Activated CD4-positive, alpha-beta memory T cell treated with anti-CD3 and anti-CD28 coated beads, Interleukin-2, amount 10 ng/mL, durations not matched to agents 7 days and 5 days (primary cell): ENCODE measurements at regions not wholly inside any gene's neighbourhood (a gene's known extent, or its start where the extent isn't known, plus 50 kb on each side); places are given as distances from the start of the nearest gene placed in this dataset.
"Not testable (repeated sequence)": the region's sequence is repeated elsewhere in the genome, so short reads cannot be mapped to it uniquely, and the experiment has no call there.

Experiments used
- CTCF ChIA-PET: fragments of 350-600 bp; sonication (Branson Sonifier 250); formaldehyde crosslinking; loops from one replicate; lab custom pipeline; 2021; ENCODE audit warnings: antibody characterized with exemption, inconsistent platforms; lab: Charles Lee
- POLR2A ChIA-PET: fragments of 350-600 bp; sonication (Branson Sonifier 250); formaldehyde crosslinking; loops from one replicate; lab custom pipeline; 2021; ENCODE audit warnings: antibody characterized with exemption; lab: Charles Lee
- DNase-seq: peaks from one replicate; pipeline ENCODE4 v3.0.0-alpha.2; 2020
- H3K27ac Mint-ChIP-seq: one replicate; pipeline ENCODE4 v1.8.0; 2021; ENCODE audit warnings: mild to moderate bottlenecking, mixed read lengths
- H3K27me3 Mint-ChIP-seq: one replicate; pipeline ENCODE4 v1.8.0; 2021; ENCODE audit warnings: mixed read lengths
- H3K36me3 Mint-ChIP-seq: one replicate; pipeline ENCODE4 v1.8.0; 2021; ENCODE audit warnings: low read depth, mixed read lengths
- H3K4me1 Mint-ChIP-seq: one replicate; pipeline ENCODE4 v1.8.0; 2021; ENCODE audit warnings: mixed read lengths
- H3K4me3 Mint-ChIP-seq: one replicate; pipeline ENCODE4 v1.8.0; 2021; ENCODE audit warnings: mild to moderate bottlenecking, mixed read lengths
- H3K9me3 Mint-ChIP-seq: one replicate; pipeline ENCODE4 v1.8.0; 2021; ENCODE audit warnings: mixed read lengths

- ChIA-PET CTCF (no interaction called here), POLR2A (no interaction called here)
- peaks cover 3% of the 10 kb centered on the region for H3K27me3 Mint-ChIP-seq
- no peaks in the 10 kb centered on the region for H3K9me3 Mint-ChIP-seq
- no peaks in the 10 kb centered on the region for H3K36me3 Mint-ChIP-seq
- H3K4me3 Mint-ChIP-seq = no peak overlapping the region
- no peak overlapping the region for H3K27ac Mint-ChIP-seq
- no peaks in the 10 kb centered on the region for H3K4me1 Mint-ChIP-seq
- no peak for DNase-seq
Observed at GRCh38 chr1:94769551-94769950, 50.6 kb upstream of the SLC44A3 start.

GRCh38 chr1:94768036-94768435 lies 52.1 kb upstream of the SLC44A3 start:
- H3K4me1 Mint-ChIP-seq = no peaks in the 10 kb centered on the region
- H3K27ac Mint-ChIP-seq = no peak overlapping the region
- no peaks in the 10 kb centered on the region for H3K36me3 Mint-ChIP-seq
- H3K4me3 Mint-ChIP-seq = no peak overlapping the region
- H3K9me3 Mint-ChIP-seq = no peaks in the 10 kb centered on the region
- CTCF ChIA-PET = no interaction called here
- DNase-seq = no peak
- H3K27me3 Mint-ChIP-seq = peaks cover 4% of the 10 kb centered on the region
- POLR2A ChIA-PET = no interaction called here

- Mint-ChIP-seq H3K36me3 (no peaks in the 10 kb centered on the region), H3K4me1 (no peaks in the 10 kb centered on the region), H3K27me3 (peaks cover 8% of the 10 kb centered on the region), H3K4me3 (no peak overlapping the region), H3K27ac (no peak overlapping the region), H3K9me3 (no peaks in the 10 kb centered on the region)
- ChIA-PET POLR2A (interaction anchor here (1.1 kb wide), 1 partner anchor 10 kb away, joined by 3 read pairs; no protein-coding TSS in a partner anchor), CTCF (no interaction called here)
- no peak for DNase-seq
Observed at GRCh38 chr1:94765958-94766357, 54.2 kb upstream of the SLC44A3 start.

- ChIA-PET CTCF (no interaction called here), POLR2A (no interaction called here)
- no peak for DNase-seq
- H3K36me3 Mint-ChIP-seq = no peaks in the 10 kb centered on the region
- H3K27me3 Mint-ChIP-seq = peaks cover 21% of the 10 kb centered on the region
- H3K9me3 Mint-ChIP-seq = no peaks in the 10 kb centered on the region
- no peak overlapping the region for H3K27ac Mint-ChIP-seq
- peaks cover 8% of the 10 kb centered on the region for H3K4me1 Mint-ChIP-seq
- no peak overlapping the region for H3K4me3 Mint-ChIP-seq
Observed at GRCh38 chr1:94759188-94759587, 61.0 kb upstream of the SLC44A3 start.

GRCh38 chr1:94757931-94758330 lies 62.2 kb upstream of the SLC44A3 start:
- H3K27me3 Mint-ChIP-seq = peaks cover 20% of the 10 kb centered on the region
- CTCF ChIA-PET = no interaction called here
- POLR2A ChIA-PET = no interaction called here
- H3K4me1 Mint-ChIP-seq = peaks cover 8% of the 10 kb centered on the region
- no peak overlapping the region for H3K4me3 Mint-ChIP-seq
- no peaks in the 10 kb centered on the region for H3K36me3 Mint-ChIP-seq
- no peak overlapping the region for H3K27ac Mint-ChIP-seq
- no peak for DNase-seq
- H3K9me3 Mint-ChIP-seq = no peaks in the 10 kb centered on the region

GRCh38 chr1:94755675-94756074 lies 64.5 kb upstream of the SLC44A3 start:
- DNase-seq = no peak
- Mint-ChIP-seq H3K27me3 (peaks cover 12% of the 10 kb centered on the region), H3K4me3 (no peak overlapping the region), H3K4me1 (peaks cover 8% of the 10 kb centered on the region), H3K36me3 (no peaks in the 10 kb centered on the region), H3K27ac (no peak overlapping the region), H3K9me3 (no peaks in the 10 kb centered on the region)
- CTCF ChIA-PET = interaction anchor here (0.8 kb wide), 1 partner anchor 51 kb away, joined by 3 read pairs; no protein-coding TSS in a partner anchor
- POLR2A ChIA-PET = interaction anchor here (1.3 kb wide), 1 partner anchor 10 kb away, joined by 3 read pairs; no protein-coding TSS in a partner anchor

- POLR2A ChIA-PET = interaction anchor here (1.3 kb wide), 1 partner anchor 11 kb away, joined by 3 read pairs; no protein-coding TSS in a partner anchor
- not testable (repeated sequence) for H3K27ac Mint-ChIP-seq, H3K4me3 Mint-ChIP-seq, H3K9me3 Mint-ChIP-seq, H3K4me1 Mint-ChIP-seq, DNase-seq, H3K36me3 Mint-ChIP-seq
- H3K27me3 Mint-ChIP-seq = peaks cover 12% of the 10 kb centered on the region
- CTCF ChIA-PET = interaction anchor here (0.8 kb wide), 1 partner anchor 51 kb away, joined by 3 read pairs; no protein-coding TSS in a partner anchor
Observed at GRCh38 chr1:94755016-94755415, 65.1 kb upstream of the SLC44A3 start.

GRCh38 chr1:94754570-94754969 lies 65.6 kb upstream of the SLC44A3 start:
- Mint-ChIP-seq H3K27me3 (peaks cover 7% of the 10 kb centered on the region), H3K4me3 (no peak overlapping the region), H3K36me3 (no peaks in the 10 kb centered on the region), H3K27ac (no peak overlapping the region), H3K4me1 (peaks cover 8% of the 10 kb centered on the region), H3K9me3 (no peaks in the 10 kb centered on the region)
- ChIA-PET POLR2A (no interaction called here), CTCF (no interaction called here)
- no peak for DNase-seq

- ChIA-PET CTCF (no interaction called here), POLR2A (no interaction called here)
- Mint-ChIP-seq H3K4me1 (peaks cover 8% of the 10 kb centered on the region), H3K4me3 (no peak overlapping the region), H3K27ac (no peak overlapping the region), H3K9me3 (peaks cover under 1% of the 10 kb centered on the region), H3K27me3 (peaks cover 3% of the 10 kb centered on the region), H3K36me3 (no peaks in the 10 kb centered on the region)
- DNase-seq = no peak
Observed at GRCh38 chr1:94754095-94754494, 66.1 kb upstream of the SLC44A3 start.

GRCh38 chr1:94753171-94753972 lies 66.8 kb upstream of the SLC44A3 start:
- ChIA-PET CTCF (no interaction called here), POLR2A (no interaction called here)
- no peaks in the 10 kb centered on the region for H3K36me3 Mint-ChIP-seq
- no peak overlapping the region for H3K4me3 Mint-ChIP-seq
- H3K4me1 Mint-ChIP-seq = peaks cover 8% of the 10 kb centered on the region
- peaks cover 3% of the 10 kb centered on the region for H3K27me3 Mint-ChIP-seq
- H3K9me3 Mint-ChIP-seq = peaks cover 2% of the 10 kb centered on the region
- DNase-seq = no peak
- H3K27ac Mint-ChIP-seq = no peak overlapping the region

GRCh38 chr1:94751483-94751882 lies 68.7 kb upstream of the SLC44A3 start:
- H3K36me3 Mint-ChIP-seq, H3K27me3 Mint-ChIP-seq: not testable (repeated sequence)

GRCh38 chr1:94746635-94747525 lies 73.3 kb upstream of the SLC44A3 start:
- peaks cover 2% of the 10 kb centered on the region for H3K27me3 Mint-ChIP-seq
- peaks cover 2% of the 10 kb centered on the region for H3K9me3 Mint-ChIP-seq
- DNase-seq = no peak
- POLR2A ChIA-PET = no interaction called here
- no peaks in the 10 kb centered on the region for H3K36me3 Mint-ChIP-seq
- no peak overlapping the region for H3K4me3 Mint-ChIP-seq
- CTCF ChIA-PET = no interaction called here
- H3K27ac Mint-ChIP-seq = no peak overlapping the region
- H3K4me1 Mint-ChIP-seq = no peaks in the 10 kb centered on the region

More at GRCh38 chr1:94751483-94751882, 68.7 kb upstream of the SLC44A3 start:
- H3K4me1 Mint-ChIP-seq, H3K9me3 Mint-ChIP-seq, H3K27ac Mint-ChIP-seq, DNase-seq, H3K4me3 Mint-ChIP-seq, POLR2A ChIA-PET, CTCF ChIA-PET: not testable (repeated sequence)

GRCh38 chr1:94745742-94746141 lies 74.4 kb upstream of the SLC44A3 start:
- Mint-ChIP-seq H3K4me1 (peaks cover 4% of the 10 kb centered on the region), H3K9me3 (peaks cover 2% of the 10 kb centered on the region), H3K4me3 (no peak overlapping the region), H3K27me3 (peaks cover 2% of the 10 kb centered on the region), H3K36me3 (no peaks in the 10 kb centered on the region), H3K27ac (no peak overlapping the region)
- ChIA-PET CTCF (no interaction called here), POLR2A (no interaction called here)
- no peak for DNase-seq
